ENCODE measurements at regions not wholly inside any gene's neighbourhood (a gene's known extent, or its start where the extent isn't known, plus 50 kb on each side); places are given as distances from the start of the nearest gene placed in this dataset.
"Not testable (repeated sequence)": the region's sequence is repeated elsewhere in the genome, so short reads cannot be mapped to it uniquely, and the experiment has no call there.

DNA sequence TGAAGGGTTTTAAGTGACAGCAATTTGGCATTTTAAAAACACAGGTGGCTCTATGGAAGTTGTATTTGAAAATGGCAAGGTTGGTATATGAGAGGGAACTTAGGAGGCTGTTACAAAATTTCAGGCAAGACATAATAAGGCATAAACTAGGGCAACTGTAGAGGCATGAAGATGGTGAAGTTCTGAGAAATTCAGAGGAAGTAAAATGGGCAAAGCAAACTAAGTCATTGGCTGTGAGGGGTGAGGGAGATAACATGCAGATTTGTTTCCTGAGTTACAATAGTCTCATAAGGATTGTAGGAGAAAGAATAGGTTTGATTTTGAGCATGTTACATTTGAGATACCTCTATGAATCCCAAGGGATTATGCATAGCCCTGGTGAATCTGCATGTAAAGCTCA, 302.9 kb upstream of the ARHGEF26 start:
- TF ChIP-seq, protein P1, sequence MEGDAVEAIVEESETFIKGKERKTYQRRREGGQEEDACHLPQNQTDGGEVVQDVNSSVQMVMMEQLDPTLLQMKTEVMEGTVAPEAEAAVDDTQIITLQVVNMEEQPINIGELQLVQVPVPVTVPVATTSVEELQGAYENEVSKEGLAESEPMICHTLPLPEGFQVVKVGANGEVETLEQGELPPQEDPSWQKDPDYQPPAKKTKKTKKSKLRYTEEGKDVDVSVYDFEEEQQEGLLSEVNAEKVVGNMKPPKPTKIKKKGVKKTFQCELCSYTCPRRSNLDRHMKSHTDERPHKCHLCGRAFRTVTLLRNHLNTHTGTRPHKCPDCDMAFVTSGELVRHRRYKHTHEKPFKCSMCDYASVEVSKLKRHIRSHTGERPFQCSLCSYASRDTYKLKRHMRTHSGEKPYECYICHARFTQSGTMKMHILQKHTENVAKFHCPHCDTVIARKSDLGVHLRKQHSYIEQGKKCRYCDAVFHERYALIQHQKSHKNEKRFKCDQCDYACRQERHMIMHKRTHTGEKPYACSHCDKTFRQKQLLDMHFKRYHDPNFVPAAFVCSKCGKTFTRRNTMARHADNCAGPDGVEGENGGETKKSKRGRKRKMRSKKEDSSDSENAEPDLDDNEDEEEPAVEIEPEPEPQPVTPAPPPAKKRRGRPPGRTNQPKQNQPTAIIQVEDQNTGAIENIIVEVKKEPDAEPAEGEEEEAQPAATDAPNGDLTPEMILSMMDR (IDR thresholded peaks at IDR 0.05): no peak
- TF ChIP-seq POLR2A (IDR thresholded peaks at IDR 0.05): no peak

GRCh38 chr3:153820035-153820434, 301.2 kb upstream of the ARHGEF26 start:
- Histone ChIP-seq H3K36me3 (ENCODE audit: low read depth, missing control alignments) (no peaks in the 10 kb centered on the region), H3K4me3 (no peak overlapping the region), H3K27me3 (no peaks in the 10 kb centered on the region), H3K9me3 (no peaks in the 10 kb centered on the region), H3K4me1 (no peaks in the 10 kb centered on the region), H3K27ac (no peak overlapping the region)
- DNase-seq: no peak
- TF ChIP-seq, protein P1 (IDR thresholded peaks at IDR 0.05): no peak
- TF ChIP-seq POLR2A (IDR thresholded peaks at IDR 0.05): no peak
- intact Hi-C loops (cut with DNase I; ENCODE audit: low total_unique reads): no loop called here

More for the DNA sequence above, 302.9 kb upstream of the ARHGEF26 start:
- Histone ChIP-seq H3K27me3 (no peaks in the 10 kb centered on the region), H3K9me3 (no peaks in the 10 kb centered on the region), H3K4me1 (no peaks in the 10 kb centered on the region), H3K36me3 (ENCODE audit: low read depth, missing control alignments) (no peaks in the 10 kb centered on the region), H3K27ac (no peak overlapping the region), H3K4me3 (no peak overlapping the region)
- intact Hi-C loops (cut with DNase I; ENCODE audit: low total_unique reads): no loop called here
- DNase-seq: no peak

GRCh38 chr3:153828346-153828745, 292.8 kb upstream of the ARHGEF26 start:
- 89 to 91% methylated on average over 3 of the region's 3 CpGs for WGBS, 2 donors
- H3K4me3 ChIP-seq; intact Hi-C loops (cut with DNase I; ENCODE audit: low total_unique reads); H3K27me3 ChIP-seq; H3K4me1 ChIP-seq; H3K27ac ChIP-seq; H3K9me3 ChIP-seq; H3K36me3 ChIP-seq (ENCODE audit: low read depth, missing control alignments); DNase-seq: not testable (repeated sequence)

DNA sequence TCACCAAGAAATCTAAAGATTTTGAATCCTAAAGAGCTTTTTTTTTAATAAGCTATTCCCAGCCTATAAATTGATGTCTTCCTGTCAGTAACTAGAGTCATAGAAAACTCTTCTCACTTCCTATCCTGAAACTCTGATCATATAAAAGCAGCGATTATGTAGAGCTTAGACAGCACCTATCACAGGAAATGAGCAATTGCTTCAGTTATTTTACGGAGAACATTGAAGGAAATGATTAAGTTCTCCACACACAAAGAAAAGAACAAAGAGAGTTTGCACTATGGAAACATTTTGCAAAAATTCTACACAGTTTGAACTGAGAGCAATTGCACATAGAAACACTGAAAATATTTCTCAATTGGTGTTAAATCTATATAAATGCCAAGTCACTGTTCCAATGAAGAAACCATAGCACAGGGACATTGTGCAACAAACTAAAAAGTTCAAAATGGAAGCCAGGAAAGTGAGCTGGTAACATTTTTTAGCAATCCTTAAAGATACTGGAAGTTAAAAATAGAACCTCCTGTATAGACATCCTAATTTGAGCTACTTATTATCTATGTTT, 291.5 kb upstream of the ARHGEF26 start:
- no peak for DNase-seq
- 58 to 86% methylated on average over 2 of the region's 2 CpGs for WGBS, 2 donors
- Histone ChIP-seq H3K9me3 (no peaks in the 10 kb centered on the region), H3K27ac (no peak overlapping the region), H3K27me3 (no peaks in the 10 kb centered on the region), H3K4me3 (no peak overlapping the region), H3K4me1 (no peaks in the 10 kb centered on the region), H3K36me3 (ENCODE audit: low read depth, missing control alignments) (no peaks in the 10 kb centered on the region)
- intact Hi-C loops (cut with DNase I; ENCODE audit: low total_unique reads): no loop called here
- TF ChIP-seq POLR2A (IDR thresholded peaks at IDR 0.05): no peak
- TF ChIP-seq, protein P1 (IDR thresholded peaks at IDR 0.05): no peak

- no peak overlapping the region for H3K4me3 ChIP-seq
- no peak for DNase-seq
- intact Hi-C loops (cut with DNase I; ENCODE audit: low total_unique reads): no loop called here
- WGBS, 2 donors: 54 to 59% methylated on average over 1 of the region's 1 CpG
- no peaks in the 10 kb centered on the region for H3K4me1 ChIP-seq
- H3K27me3 ChIP-seq: no peaks in the 10 kb centered on the region
- TF ChIP-seq, protein P1 (IDR thresholded peaks at IDR 0.05): no peak
- no peak for TF ChIP-seq POLR2A (IDR thresholded peaks at IDR 0.05)
- no peaks in the 10 kb centered on the region for H3K9me3 ChIP-seq
- no peak overlapping the region for H3K27ac ChIP-seq
- H3K36me3 ChIP-seq (ENCODE audit: low read depth, missing control alignments): no peaks in the 10 kb centered on the region
Measured at GRCh38 chr3:153830552-153830951, 290.6 kb upstream of the ARHGEF26 start.

All from testis (tissue), 2 donors.